ENCODE measurements at regions not wholly inside any gene's neighbourhood (a gene's known extent, or its start where the extent isn't known, plus 50 kb on each side); places are given as distances from the start of the nearest gene placed in this dataset.
"Not testable (repeated sequence)": the region's sequence is repeated elsewhere in the genome, so short reads cannot be mapped to it uniquely, and the experiment has no call there.

GRCh38 chr7:149572920-149573319 is 75.3 kb upstream of the ZNF746 start:
- TF ChIP-seq CTCF, POLR2A (IDR thresholded peaks at IDR 0.05): not testable (repeated sequence)
